GM10248 (cell line): ENCODE measurements at regions not wholly inside any gene's neighbourhood (a gene's known extent, or its start where the extent isn't known, plus 50 kb on each side); places are given as distances from the start of the nearest gene placed in this dataset.

ENCODE experiments used
- CTCF ChIA-PET: fragments of 300-600 bp; sonication (Branson Sonifier 250); formaldehyde crosslinking; extraction: SDS; loops from one replicate; lab custom pipeline; 2021; ENCODE audit warnings: antibody characterized with exemption; lab: Yijun Ruan, JAX
- POLR2A ChIA-PET: fragments of 350-650 bp; sonication (Branson Sonifier 250); formaldehyde crosslinking; extraction: SDS; loops from one replicate; lab custom pipeline; 2020; ENCODE audit warnings: antibody characterized with exemption; lab: Yijun Ruan, JAX
- DNase-seq: peaks from one replicate; pipeline ENCODE4 v3.0.0; 2012; ENCODE audit errors: extremely low spot score
- TF ChIP-seq, protein P1 (sequence below): IDR thresholded peaks from 2 replicates; pipeline ENCODE4 v1.5.1; 2012; ENCODE audit warnings: mild to moderate bottlenecking, low read depth; ENCODE audit errors: extremely low read depth, missing control alignments, control extremely low read depth

DNA sequence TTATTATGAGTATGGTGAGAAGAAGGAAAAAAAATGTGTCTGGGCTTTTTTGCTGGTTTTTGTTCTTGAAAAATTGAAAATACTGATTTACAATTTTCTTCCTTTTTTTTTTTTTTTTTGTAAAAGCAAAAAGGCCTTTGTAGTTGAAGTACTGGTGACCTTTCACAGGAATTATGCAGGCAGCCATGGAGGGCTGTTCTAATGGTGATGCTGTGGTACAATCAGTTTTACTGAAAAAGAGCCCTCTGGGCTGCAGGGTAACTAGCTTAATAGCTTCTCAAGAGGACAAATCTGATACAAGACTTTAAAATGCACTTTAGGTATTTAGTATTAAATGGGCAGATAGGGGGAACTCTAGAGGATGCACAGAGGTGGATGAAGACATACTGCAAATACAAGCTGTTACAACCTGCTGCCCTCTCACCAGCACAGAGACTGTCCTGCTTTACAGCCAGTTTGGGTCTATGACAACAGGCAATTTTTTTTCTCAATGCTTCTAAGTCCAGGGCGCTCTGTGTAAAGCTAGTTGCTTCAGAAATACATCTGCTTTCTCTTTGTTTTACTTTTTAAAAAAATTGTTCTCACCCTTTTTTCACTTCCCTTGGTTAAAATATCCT is 61.6 kb upstream of the HS3ST5 start:
- no peak for DNase-seq
- POLR2A ChIA-PET = no interaction called here
- CTCF ChIA-PET = interaction anchor here (1.0 kb wide), 1 partner anchor 11 kb away, joined by 3 read pairs; no protein-coding TSS in a partner anchor
- TF ChIP-seq, protein P1, sequence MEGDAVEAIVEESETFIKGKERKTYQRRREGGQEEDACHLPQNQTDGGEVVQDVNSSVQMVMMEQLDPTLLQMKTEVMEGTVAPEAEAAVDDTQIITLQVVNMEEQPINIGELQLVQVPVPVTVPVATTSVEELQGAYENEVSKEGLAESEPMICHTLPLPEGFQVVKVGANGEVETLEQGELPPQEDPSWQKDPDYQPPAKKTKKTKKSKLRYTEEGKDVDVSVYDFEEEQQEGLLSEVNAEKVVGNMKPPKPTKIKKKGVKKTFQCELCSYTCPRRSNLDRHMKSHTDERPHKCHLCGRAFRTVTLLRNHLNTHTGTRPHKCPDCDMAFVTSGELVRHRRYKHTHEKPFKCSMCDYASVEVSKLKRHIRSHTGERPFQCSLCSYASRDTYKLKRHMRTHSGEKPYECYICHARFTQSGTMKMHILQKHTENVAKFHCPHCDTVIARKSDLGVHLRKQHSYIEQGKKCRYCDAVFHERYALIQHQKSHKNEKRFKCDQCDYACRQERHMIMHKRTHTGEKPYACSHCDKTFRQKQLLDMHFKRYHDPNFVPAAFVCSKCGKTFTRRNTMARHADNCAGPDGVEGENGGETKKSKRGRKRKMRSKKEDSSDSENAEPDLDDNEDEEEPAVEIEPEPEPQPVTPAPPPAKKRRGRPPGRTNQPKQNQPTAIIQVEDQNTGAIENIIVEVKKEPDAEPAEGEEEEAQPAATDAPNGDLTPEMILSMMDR = no peak

DNA sequence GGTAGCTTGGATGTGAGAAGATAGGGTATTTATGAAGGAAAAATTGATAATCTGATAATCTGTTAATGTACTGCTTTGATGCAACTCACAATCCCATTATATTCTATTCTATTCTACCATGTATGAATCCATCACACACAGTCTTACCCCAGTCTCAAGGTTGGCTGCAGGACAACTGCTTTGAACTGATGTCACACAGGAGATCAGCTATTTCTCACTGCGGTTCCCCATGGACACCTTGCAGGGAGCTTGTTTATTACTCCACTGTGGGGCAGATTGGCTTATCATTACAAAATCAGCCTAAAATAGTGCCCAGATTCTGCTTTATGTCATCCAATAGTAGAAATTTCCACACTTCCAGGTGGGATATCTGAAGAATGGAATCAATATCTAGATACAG is 61.0 kb upstream of the HS3ST5 start:
- ChIA-PET CTCF (no interaction called here), POLR2A (no interaction called here)
- TF ChIP-seq, protein P1 = no peak
- no peak for DNase-seq

DNA sequence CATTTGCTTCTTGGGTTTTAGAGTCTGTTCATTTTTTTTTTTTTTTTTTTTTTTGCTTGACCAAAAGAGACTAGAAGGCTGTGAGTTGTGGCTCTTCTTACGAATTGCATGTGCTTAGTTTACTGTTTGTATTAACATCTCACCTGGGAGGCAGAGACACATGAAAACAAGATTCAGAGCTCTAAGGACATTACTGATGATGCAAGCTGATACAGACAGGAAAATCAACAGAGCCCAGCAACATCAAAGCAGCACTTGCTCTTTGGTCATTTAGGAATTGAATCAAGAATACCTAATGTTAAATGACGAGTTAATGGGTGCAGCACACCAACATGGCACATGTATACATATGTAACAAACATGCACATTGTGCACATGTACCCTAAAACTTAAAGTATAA is 55.7 kb upstream of the HS3ST5 start:
- TF ChIP-seq, protein P1 = no peak
- DNase-seq = no peak
- ChIA-PET CTCF (no interaction called here), POLR2A (no interaction called here)
